IPS DF 4.7 (cell line): ENCODE measurements at regions not wholly inside any gene's neighbourhood (a gene's known extent, or its start where the extent isn't known, plus 50 kb on each side); places are given as distances from the start of the nearest gene placed in this dataset.

Experiments
- DNase-seq: peaks from one replicate; pipeline ENCODE4 v3.0.0-alpha.2; 2013; ENCODE audit warnings: low spot score; ENCODE audit errors: extremely low read depth

- DNase-seq: no peak
Measured at GRCh38 chr1:13878021-13878420, 178.0 kb downstream of the PRDM2 start.

- DNase-seq: no peak
Measured at GRCh38 chr1:13878451-13878850, 178.5 kb downstream of the PRDM2 start.

- DNase-seq: no peak
Measured at GRCh38 chr1:13881385-13882088, 181.5 kb downstream of the PRDM2 start.

GRCh38 chr1:13888351-13888986, 188.5 kb downstream of the PRDM2 start:
- DNase-seq: no peak

GRCh38 chr1:13889495-13889894, 189.5 kb downstream of the PRDM2 start:
- DNase-seq: no peak

GRCh38 chr1:13890766-13891165, 190.8 kb downstream of the PRDM2 start:
- no peak for DNase-seq

- no peak for DNase-seq
Measured at GRCh38 chr1:13892198-13892597, 192.2 kb downstream of the PRDM2 start.

- DNase-seq: no peak
Measured at GRCh38 chr1:13892671-13893325, 192.8 kb downstream of the PRDM2 start.

- DNase-seq: no peak
Measured at GRCh38 chr1:13893409-13893821, 193.4 kb downstream of the PRDM2 start.

- no peak for DNase-seq
Measured at GRCh38 chr1:13896932-13897331, 196.9 kb downstream of the PRDM2 start.

- no peak for DNase-seq
Measured at GRCh38 chr1:13898406-13898805, 198.4 kb downstream of the PRDM2 start.

- DNase-seq: no peak
Measured at GRCh38 chr1:13899856-13900255, 199.9 kb downstream of the PRDM2 start.

- DNase-seq: no peak
Measured at GRCh38 chr1:13900583-13900982, 200.6 kb downstream of the PRDM2 start.

GRCh38 chr1:13901039-13901438, 201.1 kb downstream of the PRDM2 start:
- no peak for DNase-seq

- no peak for DNase-seq
Measured at GRCh38 chr1:13901597-13901996, 201.6 kb downstream of the PRDM2 start.

- no peak for DNase-seq
Measured at GRCh38 chr1:13908128-13908527, 208.1 kb downstream of the PRDM2 start.

- DNase-seq: no peak
Measured at GRCh38 chr1:13911697-13912619, 212.0 kb downstream of the PRDM2 start.

- no peak for DNase-seq
Measured at GRCh38 chr1:13913396-13913795, 213.4 kb downstream of the PRDM2 start.

GRCh38 chr1:13916530-13916929, 216.5 kb downstream of the PRDM2 start:
- DNase-seq: no peak

GRCh38 chr1:13917607-13918006, 217.6 kb downstream of the PRDM2 start:
- no peak for DNase-seq

GRCh38 chr1:13918862-13919261, 218.9 kb downstream of the PRDM2 start:
- DNase-seq: no peak

- DNase-seq: no peak
Measured at GRCh38 chr1:13921190-13921589, 221.2 kb downstream of the PRDM2 start.
